Upper lobe of left lung (tissue), 6 donors: ENCODE measurements at regions not wholly inside any gene's neighbourhood (a gene's known extent, or its start where the extent isn't known, plus 50 kb on each side); places are given as distances from the start of the nearest gene placed in this dataset.

ENCODE experiments used
- ATAC-seq, 2 donors: fragments of 200-7000 bp; cut with Tn5 transposase; one replicate each; pipeline ENCODE4 v1.9.1; 2022; ENCODE audit warnings: mild to moderate bottlenecking in 2 of 2, moderate library complexity in 2 of 2; ENCODE audit not compliant: low FRiP score in 2 of 2
- DNase-seq, 2 donors: peaks; one replicate each; pipeline ENCODE4 v3.0.0-alpha.2; 2019 to 2020
- H3K27ac ChIP-seq, 4 donors: fragments of 200-600 bp; sonication (generic); one replicate each; pipeline ENCODE4 v1.5.1; 2016 to 2019
- H3K27me3 ChIP-seq, 4 donors: fragments of 200-600 bp; sonication (generic); one replicate each; pipeline ENCODE4 v1.5.1; 2017 to 2019
- H3K36me3 ChIP-seq, 4 donors: fragments of 200-600 bp; sonication (generic); one replicate each; pipeline ENCODE4 v1.5.1; 2016 to 2019
- H3K4me1 ChIP-seq, 4 donors: fragments of 200-600 bp; sonication (generic); one replicate each; pipeline ENCODE4 v1.5.1; 2018 to 2019
- H3K4me3 ChIP-seq, 4 donors: fragments of 200-600 bp; sonication (generic); one replicate each; pipeline ENCODE4 v1.5.1; 2017 to 2019; ENCODE audit warnings: mild to moderate bottlenecking in 2 of 4, moderate library complexity in 1 of 4
- H3K9me3 ChIP-seq, 4 donors: fragments of 200-600 bp; sonication (generic); one replicate each; pipeline ENCODE4 v1.5.1; 2018 to 2019
- EP300 ChIP-seq, 4 donors: sonication (generic); formaldehyde crosslinking; IDR thresholded peaks; one replicate each; pipeline ENCODE4 v1.5.1; 2017; ENCODE audit warnings: antibody characterized with exemption in 4 of 4, control low read depth in 2 of 4
- POLR2A ChIP-seq, 4 donors: fragments of 450-650 bp; IDR thresholded peaks; one replicate each; pipeline ENCODE4 v1.5.1; 2016 to 2017; ENCODE audit warnings: antibody characterized with exemption in 4 of 4, mild to moderate bottlenecking in 2 of 4
- POLR2AphosphoS5 ChIP-seq, 2 donors: sonication (generic); formaldehyde crosslinking; IDR thresholded peaks; one replicate each; pipeline ENCODE4 v1.5.1; 2017; ENCODE audit warnings: antibody characterized with exemption in 2 of 2
- WGBS, 2 donors: methylation state at CpG; one replicate each; pipeline ENCODE4 v1.1.5; 2017 to 2018; 5-methylcytosine and 5-hydroxymethylcytosine counted together
- TF ChIP-seq, protein P1 (sequence below), 6 experiments: fragments of 450-650 bp in 4 of 6; fragments of 200-600 bp in 2 of 6; sonication (generic) in 2 of 6; IDR thresholded peaks; one replicate each; pipeline ENCODE4 v1.5.1; 2016 to 2019; ENCODE audit warnings: antibody characterized with exemption in 6 of 6
- donor health status: DM: no; HTN: no; CAD: no; lungs with moderate emphysema.
- donor health status: DM: no; HTN: yes; CAD: no; lungs with severe emphysema.

DNA sequence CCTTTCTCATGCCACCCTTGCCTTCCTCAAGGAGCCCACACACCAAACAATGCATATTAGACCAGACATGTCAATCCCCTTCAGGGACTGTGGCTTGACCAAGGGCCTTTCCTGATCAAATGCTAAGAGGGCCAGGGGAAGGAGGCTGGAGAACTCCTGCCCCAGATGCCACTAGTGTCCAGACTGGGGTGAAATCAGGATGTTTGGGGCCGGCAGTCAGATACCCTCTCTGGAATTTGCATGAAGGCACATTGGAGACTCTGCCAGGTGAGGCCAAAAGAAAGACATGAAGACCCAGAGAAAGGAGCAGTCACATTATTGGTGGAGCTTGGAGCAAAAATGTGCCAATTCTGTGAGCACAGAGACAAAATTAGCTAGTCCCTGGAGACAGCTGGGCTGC is 154.1 kb downstream of the TLE3 start:
- no peak overlapping the region for H3K4me3 ChIP-seq
- no peak for DNase-seq
- no peaks in the 10 kb centered on the region for H3K9me3 ChIP-seq
- ATAC-seq = no peak
- no peaks in the 10 kb centered on the region for H3K36me3 ChIP-seq
- no peaks in the 10 kb centered on the region for H3K27me3 ChIP-seq
- H3K4me1 ChIP-seq = no peaks in the 10 kb centered on the region
- no peak for TF ChIP-seq EP300 (IDR thresholded peaks at IDR 0.05)
- TF ChIP-seq, protein P1, sequence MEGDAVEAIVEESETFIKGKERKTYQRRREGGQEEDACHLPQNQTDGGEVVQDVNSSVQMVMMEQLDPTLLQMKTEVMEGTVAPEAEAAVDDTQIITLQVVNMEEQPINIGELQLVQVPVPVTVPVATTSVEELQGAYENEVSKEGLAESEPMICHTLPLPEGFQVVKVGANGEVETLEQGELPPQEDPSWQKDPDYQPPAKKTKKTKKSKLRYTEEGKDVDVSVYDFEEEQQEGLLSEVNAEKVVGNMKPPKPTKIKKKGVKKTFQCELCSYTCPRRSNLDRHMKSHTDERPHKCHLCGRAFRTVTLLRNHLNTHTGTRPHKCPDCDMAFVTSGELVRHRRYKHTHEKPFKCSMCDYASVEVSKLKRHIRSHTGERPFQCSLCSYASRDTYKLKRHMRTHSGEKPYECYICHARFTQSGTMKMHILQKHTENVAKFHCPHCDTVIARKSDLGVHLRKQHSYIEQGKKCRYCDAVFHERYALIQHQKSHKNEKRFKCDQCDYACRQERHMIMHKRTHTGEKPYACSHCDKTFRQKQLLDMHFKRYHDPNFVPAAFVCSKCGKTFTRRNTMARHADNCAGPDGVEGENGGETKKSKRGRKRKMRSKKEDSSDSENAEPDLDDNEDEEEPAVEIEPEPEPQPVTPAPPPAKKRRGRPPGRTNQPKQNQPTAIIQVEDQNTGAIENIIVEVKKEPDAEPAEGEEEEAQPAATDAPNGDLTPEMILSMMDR (IDR thresholded peaks at IDR 0.05) = no peak
- TF ChIP-seq POLR2A (IDR thresholded peaks at IDR 0.05) = no peak
- TF ChIP-seq POLR2AphosphoS5 (IDR thresholded peaks at IDR 0.05) = no peak
- H3K27ac ChIP-seq = no peak overlapping the region
- WGBS, 2 donors = 55 to 100% methylated on average over 1 of the region's 1 CpG

DNA sequence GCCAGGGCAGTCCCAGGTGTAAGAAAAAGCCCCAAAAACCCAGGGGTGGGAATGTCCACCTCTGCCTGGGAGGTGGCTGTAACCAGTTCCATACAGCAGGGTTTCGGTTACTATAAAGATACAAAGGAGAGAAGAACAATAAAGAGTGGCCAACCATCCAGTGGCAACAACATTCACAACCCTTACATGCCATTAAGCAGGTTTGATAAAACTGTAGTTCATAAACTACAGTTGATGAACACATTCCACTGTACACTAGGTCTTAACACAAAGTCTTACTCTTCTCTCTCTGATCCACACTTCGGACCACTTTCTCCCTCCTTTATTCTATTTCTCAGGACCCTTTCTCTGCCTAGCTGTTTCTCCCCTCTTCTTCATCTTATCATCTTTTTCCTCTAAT is 152.0 kb downstream of the TLE3 start:
- Histone ChIP-seq H3K4me1 (no peaks in the 10 kb centered on the region), H3K27ac (no peak overlapping the region), H3K27me3 (no peaks in the 10 kb centered on the region), H3K36me3 (no peaks in the 10 kb centered on the region), H3K4me3 (no peak overlapping the region), H3K9me3 (no peaks in the 10 kb centered on the region)
- ATAC-seq (no peak), DNase-seq (no peak)
- TF ChIP-seq POLR2A (IDR thresholded peaks at IDR 0.05) = no peak
- no peak for TF ChIP-seq EP300 (IDR thresholded peaks at IDR 0.05)
- no peak for TF ChIP-seq POLR2AphosphoS5 (IDR thresholded peaks at IDR 0.05)
- TF ChIP-seq, protein P1 (IDR thresholded peaks at IDR 0.05) = no peak
- 90 to 99% methylated on average over 2 of the region's 2 CpGs for WGBS, 2 donors

DNA sequence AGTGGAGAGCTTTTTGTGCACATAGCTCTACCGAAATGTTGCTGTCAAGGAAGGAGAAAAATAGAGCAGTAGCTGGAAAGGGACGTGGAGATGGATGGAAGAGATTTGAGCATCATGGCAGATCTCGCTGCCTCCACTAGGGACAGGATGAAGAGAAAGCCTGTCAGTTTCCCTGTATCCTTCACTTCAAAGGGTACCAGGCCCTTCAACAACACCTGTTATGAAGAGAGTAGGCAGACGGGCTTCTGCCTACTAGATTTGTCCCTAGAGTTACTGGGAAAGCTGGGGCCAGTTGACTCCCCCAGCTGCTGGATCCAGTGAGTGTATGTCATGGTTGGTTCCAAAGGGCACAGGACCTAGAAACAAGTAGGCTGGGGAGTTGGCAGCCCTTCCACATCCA is 150.8 kb downstream of the TLE3 start:
- TF ChIP-seq EP300 (IDR thresholded peaks at IDR 0.05) = no peak
- TF ChIP-seq, protein P1 (IDR thresholded peaks at IDR 0.05) = no peak
- no peak for TF ChIP-seq POLR2A (IDR thresholded peaks at IDR 0.05)
- no peak for TF ChIP-seq POLR2AphosphoS5 (IDR thresholded peaks at IDR 0.05)
- no peaks in the 10 kb centered on the region for H3K4me1 ChIP-seq
- ATAC-seq (no peak), DNase-seq (no peak)
- no peaks in the 10 kb centered on the region for H3K9me3 ChIP-seq
- H3K36me3 ChIP-seq = no peaks in the 10 kb centered on the region
- WGBS, 2 donors = 90 to 94% methylated on average over 4 of the region's 4 CpGs
- no peaks in the 10 kb centered on the region for H3K27me3 ChIP-seq
- H3K4me3 ChIP-seq = no peak overlapping the region
- no peak overlapping the region for H3K27ac ChIP-seq

DNA sequence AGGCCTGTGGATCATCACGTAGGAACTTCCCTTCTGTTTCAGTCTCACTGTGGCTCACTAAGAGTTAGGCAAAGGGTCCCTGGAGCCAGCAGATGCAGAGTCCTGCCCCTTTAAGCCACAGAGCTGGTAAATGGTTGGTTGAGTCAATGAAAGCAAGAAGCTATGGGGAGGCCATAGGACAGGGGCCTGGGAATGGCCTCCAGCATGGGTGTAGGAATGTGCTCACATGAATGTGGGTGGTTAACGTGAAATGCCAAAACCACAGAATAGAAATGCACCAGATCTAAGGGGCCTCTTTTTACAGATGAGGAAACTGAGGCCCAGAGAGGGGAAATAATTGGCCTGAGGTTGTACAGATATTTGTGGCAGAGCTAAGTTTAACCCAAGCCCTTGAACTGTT is 150.3 kb downstream of the TLE3 start:
- Histone ChIP-seq H3K4me3 (no peak overlapping the region), H3K36me3 (no peaks in the 10 kb centered on the region), H3K27me3 (no peaks in the 10 kb centered on the region), H3K4me1 (no peaks in the 10 kb centered on the region), H3K9me3 (no peaks in the 10 kb centered on the region), H3K27ac (no peak overlapping the region)
- ATAC-seq (no peak), DNase-seq (no peak)
- TF ChIP-seq EP300 (IDR thresholded peaks at IDR 0.05) (no peak), POLR2A (IDR thresholded peaks at IDR 0.05) (no peak), POLR2AphosphoS5 (IDR thresholded peaks at IDR 0.05) (no peak)
- TF ChIP-seq, protein P1 (IDR thresholded peaks at IDR 0.05) = no peak
- 88 to 100% methylated on average over 2 of the region's 2 CpGs for WGBS, 2 donors

DNA sequence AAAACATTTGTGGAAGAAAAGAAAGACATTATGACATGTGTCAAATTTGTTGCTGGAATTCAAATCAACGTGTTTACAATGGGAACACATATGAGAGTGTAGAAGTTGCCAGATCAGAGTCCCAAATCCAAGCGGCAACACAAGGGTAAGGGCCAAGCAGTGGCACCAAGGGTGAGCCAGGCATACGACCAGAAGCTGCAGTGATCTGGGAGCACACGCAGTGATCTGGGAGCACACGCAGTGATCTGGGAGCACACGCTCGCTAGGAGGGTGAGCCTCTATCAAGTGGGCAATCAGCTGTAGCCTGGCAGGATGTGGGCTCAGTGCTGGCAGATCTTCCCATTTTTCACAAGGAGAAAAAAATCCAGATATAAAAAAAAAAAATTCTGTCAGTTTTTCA is 148.2 kb downstream of the TLE3 start:
- no peak for TF ChIP-seq POLR2AphosphoS5 (IDR thresholded peaks at IDR 0.05)
- Histone ChIP-seq H3K27me3 (no peaks in the 10 kb centered on the region), H3K27ac (no peak overlapping the region), H3K4me1 (no peaks in the 10 kb centered on the region), H3K9me3 (no peaks in the 10 kb centered on the region), H3K36me3 (no peaks in the 10 kb centered on the region), H3K4me3 (no peak overlapping the region)
- WGBS, 2 donors = 72 to 75% methylated on average over 7 of the region's 7 CpGs
- ATAC-seq (no peak), DNase-seq (no peak)
